Loucy (cell line): ENCODE measurements at regions not wholly inside any gene's neighbourhood (a gene's known extent, or its start where the extent isn't known, plus 50 kb on each side); places are given as distances from the start of the nearest gene placed in this dataset.

Source experiments
- EZH2phosphoT487 ChIP-seq: fragments of 200-600 bp; IDR thresholded peaks from 2 replicates; pipeline ENCODE4 v1.6.1; 2018; ENCODE audit warnings: antibody characterized with exemption, mild to moderate bottlenecking, moderate library complexity, borderline replicate concordance
- TF ChIP-seq, protein P1 (sequence below): fragments of 200-600 bp; sonication (generic); conservative IDR thresholded peaks from 2 replicates; pipeline ENCODE4 v1.5.1; 2014; ENCODE audit warnings: mild to moderate bottlenecking, antibody characterized with exemption, low read length

GRCh38 chr1:232509570-232509969 is 120.4 kb downstream of the SIPA1L2 start:
- TF ChIP-seq, protein P1, sequence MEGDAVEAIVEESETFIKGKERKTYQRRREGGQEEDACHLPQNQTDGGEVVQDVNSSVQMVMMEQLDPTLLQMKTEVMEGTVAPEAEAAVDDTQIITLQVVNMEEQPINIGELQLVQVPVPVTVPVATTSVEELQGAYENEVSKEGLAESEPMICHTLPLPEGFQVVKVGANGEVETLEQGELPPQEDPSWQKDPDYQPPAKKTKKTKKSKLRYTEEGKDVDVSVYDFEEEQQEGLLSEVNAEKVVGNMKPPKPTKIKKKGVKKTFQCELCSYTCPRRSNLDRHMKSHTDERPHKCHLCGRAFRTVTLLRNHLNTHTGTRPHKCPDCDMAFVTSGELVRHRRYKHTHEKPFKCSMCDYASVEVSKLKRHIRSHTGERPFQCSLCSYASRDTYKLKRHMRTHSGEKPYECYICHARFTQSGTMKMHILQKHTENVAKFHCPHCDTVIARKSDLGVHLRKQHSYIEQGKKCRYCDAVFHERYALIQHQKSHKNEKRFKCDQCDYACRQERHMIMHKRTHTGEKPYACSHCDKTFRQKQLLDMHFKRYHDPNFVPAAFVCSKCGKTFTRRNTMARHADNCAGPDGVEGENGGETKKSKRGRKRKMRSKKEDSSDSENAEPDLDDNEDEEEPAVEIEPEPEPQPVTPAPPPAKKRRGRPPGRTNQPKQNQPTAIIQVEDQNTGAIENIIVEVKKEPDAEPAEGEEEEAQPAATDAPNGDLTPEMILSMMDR: no peak
- TF ChIP-seq EZH2phosphoT487: no peak
